Breast epithelium (tissue), 4 donors: ENCODE measurements at regions not wholly inside any gene's neighbourhood (a gene's known extent, or its start where the extent isn't known, plus 50 kb on each side); places are given as distances from the start of the nearest gene placed in this dataset.

Experiments used
- DNase-seq, 2 donors: peaks; one replicate each; pipeline ENCODE4 v3.0.0-alpha.2; 2019; ENCODE audit warnings: low spot score in 2 of 2
- H3K27ac ChIP-seq, 2 donors: fragments of 200-600 bp; sonication (generic) in 1 of 2; one replicate each; pipeline ENCODE4 v1.5.1; 2016 to 2019; ENCODE audit warnings: mild to moderate bottlenecking in 1 of 2
- H3K27me3 ChIP-seq, 2 donors: fragments of 200-600 bp; sonication (generic) in 1 of 2; one replicate each; pipeline versions ENCODE4 v1.5.1 to v1.6.0; 2017 to 2019; ENCODE audit warnings: control low read depth in 1 of 2, mild to moderate bottlenecking in 1 of 2
- H3K36me3 ChIP-seq: fragments of 200-600 bp; one replicate; pipeline ENCODE4 v1.5.1; 2019
- H3K4me1 ChIP-seq, 2 donors: fragments of 200-600 bp; sonication (generic); one replicate each; pipeline ENCODE4 v1.5.1; 2016 to 2019; ENCODE audit warnings: control low read depth in 1 of 2
- H3K4me3 ChIP-seq, 3 donors: fragments of 200-600 bp; sonication (generic); 1 replicate in 2 of 3; 2 replicates in 1 of 3; pipeline ENCODE4 v1.5.1; 2016 to 2019; ENCODE audit warnings: mild to moderate bottlenecking in 3 of 3, moderate library complexity in 2 of 3
- H3K9me3 ChIP-seq, 2 donors: fragments of 200-600 bp; sonication (generic) in 1 of 2; one replicate each; pipeline ENCODE4 v1.5.1; 2016 to 2019; ENCODE audit warnings: control low read depth in 1 of 2
- CTCF ChIP-seq, 3 donors: fragments of 450-650 bp; IDR thresholded peaks; one replicate each; pipeline ENCODE4 v1.5.1; 2016 to 2017; ENCODE audit warnings: antibody characterized with exemption in 3 of 3, mild to moderate bottlenecking in 3 of 3, moderate library complexity in 3 of 3
- POLR2A ChIP-seq: fragments of 450-650 bp; IDR thresholded peaks from one replicate; pipeline ENCODE4 v1.6.1; 2016; ENCODE audit warnings: antibody characterized with exemption, mild to moderate bottlenecking, moderate library complexity
- POLR2AphosphoS5 ChIP-seq, 3 donors: sonication (generic); formaldehyde crosslinking; IDR thresholded peaks; one replicate each; pipeline ENCODE4 v1.6.1; 2017; ENCODE audit warnings: antibody characterized with exemption in 3 of 3
- intact Hi-C: fragments of 100-400 bp; cut with DNase I; formaldehyde crosslinking; loops from one replicate; pipeline ENCODE4 v1.15.1; 2023; ENCODE audit warnings: low total_unique reads

GRCh38 chr3:110865934-110866333 is 205.7 kb upstream of the NECTIN3 start:
- intact Hi-C loops: no loop called here
- Histone ChIP-seq H3K27me3 (no peaks in the 10 kb centered on the region), H3K36me3 (no peaks in the 10 kb centered on the region), H3K4me1 (no peaks in the 10 kb centered on the region), H3K27ac (no peak overlapping the region), H3K9me3 (no peaks in the 10 kb centered on the region), H3K4me3 (no peak overlapping the region)
- TF ChIP-seq CTCF (IDR thresholded peaks at IDR 0.05) (no peak), POLR2AphosphoS5 (IDR thresholded peaks at IDR 0.05) (no peak), POLR2A (no peak)
- DNase-seq: no peak

GRCh38 chr3:110868106-110868505 is 203.5 kb upstream of the NECTIN3 start:
- DNase-seq: no peak
- Histone ChIP-seq H3K9me3 (no peaks in the 10 kb centered on the region), H3K27me3 (no peaks in the 10 kb centered on the region), H3K4me1 (no peaks in the 10 kb centered on the region), H3K36me3 (no peaks in the 10 kb centered on the region), H3K4me3 (no peak overlapping the region), H3K27ac (no peak overlapping the region)
- intact Hi-C loops: no loop called here
- TF ChIP-seq POLR2AphosphoS5 (IDR thresholded peaks at IDR 0.05): no peak
- TF ChIP-seq CTCF (IDR thresholded peaks at IDR 0.05): no peak
- TF ChIP-seq POLR2A: no peak

- H3K4me1 ChIP-seq: no peaks in the 10 kb centered on the region
- H3K9me3 ChIP-seq: peaks cover 0 to 11% of the 10 kb centered on the region in 2 donors
- no peak overlapping the region for H3K27ac ChIP-seq
- no peak overlapping the region for H3K4me3 ChIP-seq
- H3K27me3 ChIP-seq: no peaks in the 10 kb centered on the region
- H3K36me3 ChIP-seq: no peaks in the 10 kb centered on the region
- intact Hi-C loops: no loop called here
- no peak for DNase-seq
- no peak for TF ChIP-seq POLR2A
- no peak for TF ChIP-seq CTCF (IDR thresholded peaks at IDR 0.05)
- no peak for TF ChIP-seq POLR2AphosphoS5 (IDR thresholded peaks at IDR 0.05)
Measured at GRCh38 chr3:110869736-110870135, 201.9 kb upstream of the NECTIN3 start.

GRCh38 chr3:110871869-110872268 is 199.7 kb upstream of the NECTIN3 start:
- intact Hi-C loops: no loop called here
- TF ChIP-seq CTCF (IDR thresholded peaks at IDR 0.05) (no peak), POLR2A (no peak), POLR2AphosphoS5 (IDR thresholded peaks at IDR 0.05) (no peak)

GRCh38 chr3:110878692-110879091 is 192.9 kb upstream of the NECTIN3 start:
- DNase-seq: no peak
- no peaks in the 10 kb centered on the region for H3K27me3 ChIP-seq
- H3K36me3 ChIP-seq: no peaks in the 10 kb centered on the region
- peaks cover 0 to 4% of the 10 kb centered on the region in 2 donors for H3K4me1 ChIP-seq
- H3K4me3 ChIP-seq: no peak overlapping the region
- TF ChIP-seq POLR2AphosphoS5 (IDR thresholded peaks at IDR 0.05) (no peak), POLR2A (no peak), CTCF (IDR thresholded peaks at IDR 0.05) (no peak)
- H3K9me3 ChIP-seq: peaks cover 0 to 8% of the 10 kb centered on the region in 2 donors
- intact Hi-C loops: no loop called here
- no peak overlapping the region for H3K27ac ChIP-seq

More at GRCh38 chr3:110871869-110872268, 199.7 kb upstream of the NECTIN3 start:
- DNase-seq: no peak
- no peaks in the 10 kb centered on the region for H3K36me3 ChIP-seq
- H3K4me3 ChIP-seq: no peak overlapping the region
- H3K27me3 ChIP-seq: no peaks in the 10 kb centered on the region
- H3K27ac ChIP-seq: no peak overlapping the region
- peaks cover 0 to 11% of the 10 kb centered on the region in 2 donors for H3K9me3 ChIP-seq
- no peaks in the 10 kb centered on the region for H3K4me1 ChIP-seq
